ENCODE measurements at regions not wholly inside any gene's neighbourhood (a gene's known extent, or its start where the extent isn't known, plus 50 kb on each side); places are given as distances from the start of the nearest gene placed in this dataset.

DNA sequence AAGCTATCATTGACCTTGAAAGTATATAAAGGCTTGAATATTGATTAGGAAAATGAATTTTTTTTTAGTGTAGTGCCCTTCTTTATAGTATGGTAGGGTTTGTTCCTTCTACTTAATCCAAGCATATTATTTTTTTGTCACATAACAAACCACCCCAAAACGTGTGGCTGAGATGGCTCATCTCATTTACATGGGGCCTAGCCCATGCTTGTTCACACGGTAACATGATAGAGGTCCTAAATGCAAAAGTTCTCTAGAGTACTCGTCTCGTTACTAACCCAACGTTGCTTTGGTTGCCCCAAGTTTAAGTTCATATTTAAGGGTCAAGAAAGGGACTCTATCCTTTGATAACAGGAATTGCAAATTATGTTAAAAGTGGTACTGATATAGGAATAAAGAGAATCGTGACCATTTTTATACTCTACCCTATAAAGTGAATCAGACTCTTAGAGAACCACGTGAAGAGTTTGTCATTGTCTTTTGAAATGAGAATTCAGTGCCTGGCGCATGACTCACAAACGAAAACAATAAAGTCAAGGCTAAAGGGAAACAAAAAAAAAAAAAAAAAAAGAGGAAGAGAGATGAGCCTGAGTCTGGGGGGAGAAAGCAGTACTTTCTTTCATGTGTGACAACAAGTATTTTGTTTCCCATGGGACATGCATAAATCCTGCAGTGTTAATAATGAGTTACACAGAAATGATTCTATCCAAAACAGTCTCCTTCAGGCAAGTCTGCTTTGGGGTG is 402.8 kb upstream of the NWD2 start:
- DNase-seq = no peak

GRCh38 chr4:36844448-36844847 is 400.1 kb upstream of the NWD2 start:
- no peak for DNase-seq

GRCh38 chr4:36852856-36853255 is 391.7 kb upstream of the NWD2 start:
- DNase-seq = no peak

DNA sequence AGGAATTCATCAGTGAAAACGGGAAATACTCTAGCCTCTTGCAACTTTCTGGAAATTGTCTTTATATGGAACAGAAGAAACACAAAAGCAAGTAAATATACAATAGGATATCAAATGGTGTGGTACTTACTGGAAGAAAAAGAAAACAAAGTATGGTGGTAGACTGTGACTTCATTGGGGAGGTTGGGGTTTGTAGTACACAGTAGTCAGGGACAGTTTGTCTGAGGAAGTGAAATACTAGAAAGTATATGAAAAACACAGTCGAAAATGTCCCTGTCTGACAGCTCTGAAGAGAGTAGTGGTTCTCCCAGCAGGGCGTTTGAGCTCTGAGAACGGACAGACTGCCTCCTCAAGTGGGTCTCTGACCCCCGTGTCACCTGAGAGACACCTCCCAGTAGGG is 390.0 kb upstream of the NWD2 start:
- no peak for DNase-seq

DNA sequence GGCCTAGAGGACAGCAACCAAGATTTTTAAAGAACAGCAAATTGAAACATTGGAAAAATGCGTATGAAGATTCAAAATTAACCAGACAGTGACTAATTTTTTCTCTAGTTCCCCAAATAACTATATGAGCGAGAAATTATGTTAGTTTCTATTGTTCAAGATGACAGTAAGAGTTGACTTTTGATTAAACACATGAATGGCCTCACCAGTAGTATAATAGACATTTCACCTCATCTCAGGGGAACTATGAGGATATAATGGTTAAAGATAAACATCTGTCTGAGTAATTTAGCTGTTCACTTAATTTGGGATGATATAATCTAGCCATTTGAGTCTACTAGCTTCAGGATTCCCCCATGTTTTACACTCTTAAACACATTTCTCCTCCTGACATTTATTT is 380.9 kb upstream of the NWD2 start:
- no peak for DNase-seq

- no peak for DNase-seq
Measured at GRCh38 chr4:36870121-36870520, 374.4 kb upstream of the NWD2 start.

DNA sequence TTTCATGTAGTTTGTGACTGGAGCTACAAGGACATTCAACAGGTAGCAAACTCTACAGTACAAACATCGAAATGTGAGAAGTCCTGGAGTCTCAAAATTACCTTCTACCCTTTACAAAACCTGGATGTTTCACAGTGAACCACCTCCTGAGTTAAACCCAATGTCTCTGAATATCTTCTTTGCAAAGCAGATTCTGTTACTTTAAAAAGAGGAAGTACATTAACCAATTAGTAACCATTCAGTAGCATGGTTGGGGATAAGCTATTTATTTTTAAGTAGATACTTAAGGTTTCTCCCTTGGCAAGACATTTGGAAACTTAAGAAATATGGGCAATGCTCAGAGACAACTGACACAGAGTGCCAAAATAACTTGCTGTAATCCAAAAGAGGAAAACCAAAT is 371.9 kb upstream of the NWD2 start:
- DNase-seq = no peak

- DNase-seq = no peak
Measured at GRCh38 chr4:36884151-36884550, 360.4 kb upstream of the NWD2 start.

GRCh38 chr4:36891971-36892370 is 352.6 kb upstream of the NWD2 start:
- no peak for DNase-seq

DNA sequence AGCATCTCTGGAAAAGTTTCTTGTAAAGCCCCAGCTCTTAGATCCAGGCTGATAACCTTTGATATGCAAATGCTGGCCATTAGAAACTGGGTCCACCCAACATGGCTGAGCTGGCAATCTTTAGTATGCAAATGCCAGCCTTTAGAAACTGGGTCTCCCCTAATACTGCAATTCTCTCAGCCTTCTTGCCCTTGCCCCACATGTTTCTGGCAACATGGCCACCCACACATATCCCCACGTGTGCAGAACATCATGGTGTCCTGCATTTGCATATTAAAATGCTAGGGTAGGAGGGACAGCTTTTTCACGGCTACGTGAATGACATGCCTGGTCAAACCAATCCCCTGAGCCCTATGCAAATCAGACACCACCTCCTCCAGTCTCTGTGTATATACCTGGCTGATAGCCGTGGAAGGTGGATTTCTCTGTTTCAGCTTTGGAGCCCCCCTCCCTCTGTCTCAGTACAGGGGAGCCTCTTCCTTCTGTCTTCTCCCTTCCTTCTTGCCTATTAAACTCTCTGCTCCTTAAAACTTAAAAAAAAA is 344.0 kb upstream of the NWD2 start:
- DNase-seq = no peak

DNA sequence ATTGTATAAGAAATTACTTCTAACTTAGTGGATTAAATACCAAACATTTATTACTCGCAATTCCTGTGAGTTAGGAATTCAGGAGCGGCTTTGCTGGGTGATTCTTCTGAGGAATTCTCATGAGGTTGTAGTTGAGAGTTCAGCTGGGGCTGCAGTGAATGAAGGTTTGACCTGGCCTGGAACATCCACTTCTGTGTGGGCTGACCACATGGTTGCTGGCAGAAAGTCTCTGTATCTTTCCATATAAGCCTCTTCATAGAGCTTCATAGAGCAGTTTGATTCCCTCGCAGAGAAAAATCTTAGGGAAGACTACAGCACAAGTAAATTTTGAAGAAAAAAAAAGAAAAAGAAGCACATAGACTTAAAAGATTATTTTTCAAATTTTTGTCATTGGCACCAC is 339.7 kb upstream of the NWD2 start:
- no peak for DNase-seq

DNA sequence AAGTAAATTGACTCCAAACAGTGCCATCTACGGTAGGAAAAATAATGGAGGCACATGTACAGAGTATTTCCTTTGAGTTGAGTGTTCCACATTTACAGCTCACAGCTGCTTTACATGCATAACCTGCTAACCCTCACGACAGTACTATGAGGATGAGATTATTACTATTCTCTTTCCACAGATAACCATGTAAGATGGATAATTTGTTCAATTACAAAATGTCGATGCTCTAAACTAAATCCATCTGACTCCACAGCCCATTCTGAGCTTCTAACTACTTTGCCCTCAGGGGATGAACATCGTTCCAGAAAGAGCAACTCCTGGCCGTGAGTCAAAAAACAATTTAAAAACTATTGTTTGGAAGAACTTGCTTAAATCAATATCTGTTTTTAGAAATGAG is 330.4 kb upstream of the NWD2 start:
- DNase-seq = no peak

DNA sequence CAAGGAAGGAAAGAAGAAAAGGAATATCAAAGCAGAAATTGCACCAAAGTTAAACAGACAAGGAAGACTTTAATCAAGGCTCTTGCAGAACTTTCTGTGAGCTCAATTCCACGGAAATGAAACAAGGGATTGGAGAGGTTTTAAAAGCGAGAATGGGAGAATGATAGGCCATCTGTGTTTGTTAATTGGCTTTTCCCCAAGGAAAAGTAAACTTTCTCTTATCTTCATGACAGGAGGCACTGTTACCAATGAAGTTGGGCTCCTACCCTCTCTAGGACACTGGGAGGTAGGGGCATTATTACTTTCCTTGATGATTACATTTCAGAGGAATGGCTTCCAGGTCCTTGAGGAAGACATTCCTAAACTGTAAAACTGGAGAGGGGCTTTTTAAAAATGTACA is 328.8 kb upstream of the NWD2 start:
- no peak for DNase-seq

- DNase-seq = no peak
Measured at GRCh38 chr4:36917413-36917812, 327.1 kb upstream of the NWD2 start.

- no peak for DNase-seq
Measured at GRCh38 chr4:36919721-36920120, 324.8 kb upstream of the NWD2 start.

- no peak for DNase-seq
Measured at GRCh38 chr4:36921476-36922216, 322.9 kb upstream of the NWD2 start.

DNA sequence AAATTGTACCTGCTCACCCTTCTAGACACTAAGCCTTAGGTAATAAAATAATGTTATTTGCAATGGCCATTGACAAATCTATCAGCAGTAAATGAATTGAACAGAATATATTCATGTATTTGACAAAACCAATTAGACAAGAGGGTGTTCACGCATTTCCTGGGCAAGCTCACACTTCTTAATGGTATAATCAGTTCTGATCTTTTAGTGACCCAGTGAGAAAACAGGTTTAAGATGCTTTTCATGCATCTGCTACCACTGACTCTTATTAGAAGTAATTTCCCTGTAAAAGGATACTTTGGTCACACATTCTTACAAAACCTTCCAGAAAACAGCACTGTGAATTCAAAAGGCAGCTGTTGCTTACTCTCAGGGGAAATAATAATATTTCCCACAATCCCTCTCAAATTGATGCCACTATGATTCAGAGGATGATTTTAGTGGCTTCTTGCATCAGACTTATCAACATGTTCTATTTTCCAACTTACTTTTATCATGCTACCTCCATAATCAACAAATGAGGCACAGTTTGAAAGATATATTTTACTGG is 313.9 kb upstream of the NWD2 start:
- no peak for DNase-seq

GRCh38 chr4:36944232-36944631 is 300.3 kb upstream of the NWD2 start:
- DNase-seq = no peak

DNA sequence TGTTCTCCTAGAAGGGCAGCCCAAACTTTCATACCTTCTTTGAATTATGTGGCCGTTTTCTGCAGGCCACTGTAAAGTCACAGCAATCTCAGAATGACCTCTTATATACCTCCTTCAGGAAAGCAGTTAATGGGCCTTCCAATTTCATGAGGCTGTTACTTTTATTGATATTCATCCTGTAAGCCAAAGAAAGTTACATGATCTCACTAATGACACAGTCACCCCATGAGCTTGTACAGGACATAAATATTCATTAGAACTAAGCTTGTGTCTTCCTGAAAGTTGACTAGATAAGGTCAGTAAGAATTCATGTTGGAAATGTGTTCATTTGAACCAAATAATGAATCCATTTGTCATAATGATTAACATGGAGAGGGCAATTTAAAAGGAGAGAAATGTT is 283.1 kb upstream of the NWD2 start:
- DNase-seq = no peak

DNA sequence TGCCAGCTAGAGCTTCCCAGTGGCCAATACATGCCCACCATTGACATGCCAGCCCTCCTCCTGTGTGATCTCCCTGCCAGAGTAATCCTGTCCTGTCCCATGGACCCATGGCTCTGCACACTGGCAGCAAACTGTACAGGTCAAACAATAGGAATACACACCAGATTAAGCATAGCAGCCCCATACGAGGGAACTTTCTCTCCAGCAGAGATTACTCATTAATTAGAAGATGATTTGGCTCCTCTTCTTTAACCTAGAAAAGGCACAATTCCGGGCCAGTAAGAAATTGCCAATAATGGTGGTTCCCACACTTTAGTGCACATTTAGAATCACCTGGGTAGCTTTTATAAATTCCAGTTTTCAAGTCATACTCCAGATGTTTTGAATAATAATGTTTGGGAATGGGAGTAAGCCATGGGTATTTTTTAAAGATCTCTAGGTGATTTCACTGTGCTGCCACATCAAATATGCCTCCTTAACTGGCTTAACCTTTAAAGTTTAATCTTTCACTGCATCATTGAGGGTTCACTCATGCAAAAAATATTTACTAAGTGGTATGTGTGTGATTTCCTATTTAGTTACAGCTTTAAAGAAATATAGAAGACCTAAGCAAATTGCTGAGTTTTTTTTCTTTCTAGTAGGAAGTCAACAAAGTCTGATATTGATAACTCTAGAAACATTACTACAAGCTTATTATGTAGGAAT is 277.6 kb upstream of the NWD2 start:
- no peak for DNase-seq

- DNase-seq = no peak
Measured at GRCh38 chr4:36979533-36979932, 265.0 kb upstream of the NWD2 start.

DNA sequence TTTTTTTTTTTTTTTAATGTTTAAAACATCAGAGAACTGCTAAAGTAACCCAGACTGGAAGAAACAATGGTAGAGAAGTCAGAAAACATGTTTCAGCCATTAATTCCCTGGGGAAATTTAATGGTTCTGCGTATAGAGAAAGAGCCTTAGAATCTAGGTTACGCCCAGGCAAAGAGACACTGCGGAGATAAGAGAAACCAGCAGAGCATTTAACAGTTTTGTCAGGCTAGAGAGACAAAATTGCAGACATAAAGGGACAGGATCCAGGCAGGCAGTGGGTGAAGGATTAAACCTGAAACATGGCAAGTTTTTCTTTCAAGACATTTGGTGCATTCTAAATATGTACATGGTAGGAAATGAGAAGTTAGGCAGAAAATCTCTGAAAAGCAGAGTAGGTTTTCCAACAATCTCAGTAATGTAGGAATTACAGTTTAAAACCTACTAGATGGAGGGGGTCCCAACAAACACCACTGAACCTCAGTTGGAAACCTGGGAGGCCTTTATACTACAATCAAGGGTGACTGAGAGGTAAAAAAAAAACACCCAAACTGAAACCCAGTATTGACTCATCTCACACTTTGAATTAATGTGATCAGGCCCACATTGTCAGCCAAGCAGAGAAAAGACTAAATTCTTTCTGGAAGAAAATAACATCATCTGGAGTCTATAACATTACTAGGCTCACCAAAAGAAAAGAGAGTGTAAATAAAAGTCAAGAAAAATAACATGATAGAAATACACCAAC is 254.2 kb upstream of the NWD2 start:
- no peak for DNase-seq

DNA sequence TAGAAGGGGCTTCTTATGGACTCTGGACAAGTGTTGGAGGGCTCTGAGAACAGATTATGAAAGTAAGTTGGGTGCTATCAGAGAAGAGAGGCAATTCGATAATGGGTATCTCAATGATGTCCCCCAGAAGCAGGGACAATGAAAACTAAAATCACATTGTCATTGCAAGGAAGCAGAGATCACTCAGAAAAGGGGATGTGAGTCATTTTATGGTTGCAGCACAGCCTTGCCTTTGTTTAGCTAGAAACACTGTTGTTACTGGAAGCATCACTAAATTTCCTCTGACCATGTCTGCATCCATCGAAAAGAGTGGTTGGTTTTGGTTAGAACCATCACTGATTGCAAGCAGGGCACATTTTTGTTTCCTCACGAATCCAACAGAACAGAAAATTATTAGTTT is 246.8 kb upstream of the NWD2 start:
- no peak for DNase-seq
